ENCODE measurements at regions not wholly inside any gene's neighbourhood (a gene's known extent, or its start where the extent isn't known, plus 50 kb on each side); places are given as distances from the start of the nearest gene placed in this dataset.

GRCh38 chr2:212921061-212921460, 230.4 kb downstream of the IKZF2 start:
- TF ChIP-seq, protein P1, sequence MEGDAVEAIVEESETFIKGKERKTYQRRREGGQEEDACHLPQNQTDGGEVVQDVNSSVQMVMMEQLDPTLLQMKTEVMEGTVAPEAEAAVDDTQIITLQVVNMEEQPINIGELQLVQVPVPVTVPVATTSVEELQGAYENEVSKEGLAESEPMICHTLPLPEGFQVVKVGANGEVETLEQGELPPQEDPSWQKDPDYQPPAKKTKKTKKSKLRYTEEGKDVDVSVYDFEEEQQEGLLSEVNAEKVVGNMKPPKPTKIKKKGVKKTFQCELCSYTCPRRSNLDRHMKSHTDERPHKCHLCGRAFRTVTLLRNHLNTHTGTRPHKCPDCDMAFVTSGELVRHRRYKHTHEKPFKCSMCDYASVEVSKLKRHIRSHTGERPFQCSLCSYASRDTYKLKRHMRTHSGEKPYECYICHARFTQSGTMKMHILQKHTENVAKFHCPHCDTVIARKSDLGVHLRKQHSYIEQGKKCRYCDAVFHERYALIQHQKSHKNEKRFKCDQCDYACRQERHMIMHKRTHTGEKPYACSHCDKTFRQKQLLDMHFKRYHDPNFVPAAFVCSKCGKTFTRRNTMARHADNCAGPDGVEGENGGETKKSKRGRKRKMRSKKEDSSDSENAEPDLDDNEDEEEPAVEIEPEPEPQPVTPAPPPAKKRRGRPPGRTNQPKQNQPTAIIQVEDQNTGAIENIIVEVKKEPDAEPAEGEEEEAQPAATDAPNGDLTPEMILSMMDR (IDR thresholded peaks at IDR 0.05; ENCODE audit: low read depth, low read length) = no peak
- no peak for TF ChIP-seq EZH2phosphoT487 (IDR thresholded peaks at IDR 0.05; ENCODE audit: low read depth)

Measured in OCI-LY3 (cell line).